GM12878 (cell line): ENCODE measurements at regions not wholly inside any gene's neighbourhood (a gene's known extent, or its start where the extent isn't known, plus 50 kb on each side); places are given as distances from the start of the nearest gene placed in this dataset.

Experiments used
- ATAC-seq: fragments of 200-7000 bp; cut with Tn5 transposase; 3 replicates; pipeline ENCODE4 v1.9.1; 2020; ENCODE audit warnings: mild to moderate bottlenecking, moderate library complexity
- BruUV-seq: library from RNA; stranded (reverse); fragments of 400-500 nt; replicated peaks from 2 replicates; lab custom pipeline; 2021; lab: Mats Ljungman, UMichigan
- CTCF ChIA-PET: fragments of 300-600 bp; sonication (Branson Sonifier 250); formaldehyde crosslinking; extraction: SDS; loops from one replicate; lab custom pipeline; 2021; ENCODE audit warnings: inconsistent platforms; lab: Yijun Ruan, JAX
- POLR2A ChIA-PET: fragments of 350-600 bp; formaldehyde crosslinking; extraction: SDS; loops from one replicate; lab custom pipeline; 2021; ENCODE audit warnings: inconsistent platforms; lab: Charles Lee
- RAD21 ChIA-PET: fragments of 300-600 bp; sonication (Branson Sonifier 250); formaldehyde crosslinking; loops from one replicate; lab custom pipeline; 2023; ENCODE audit warnings: antibody characterized with exemption; ENCODE audit not compliant: unreplicated experiment; lab: Charles Lee
- SMC1A ChIA-PET: fragments of 300-600 bp; sonication (Branson Sonifier 250); formaldehyde crosslinking; loops from one replicate; lab custom pipeline; 2023; ENCODE audit not compliant: unreplicated experiment, uncharacterized antibody; lab: Charles Lee
- DNase-seq: peaks from one replicate; pipeline ENCODE4 v3.0.0-alpha.2; 2011; ENCODE audit warnings: low read depth, low spot score
- FAIRE-seq: peaks from 3 replicates; lab custom pipeline; 2011; peaks lifted over from hg19 to GRCh38; lab: Jason Lieb, UNC
- H2AFZ ChIP-seq: 2 replicates; pipeline ENCODE4 v1.6.0; 2011; ENCODE audit warnings: low read depth, low read length, control low read depth; ENCODE audit not compliant: control insufficient read depth
- H3K27ac ChIP-seq: 2 replicates; pipeline ENCODE4 v1.5.1; 2011; ENCODE audit warnings: control low read depth; ENCODE audit not compliant: control insufficient read depth, insufficient read depth
- H3K27me3 ChIP-seq, 2 experiments: replicated peaks in 1 of 2; 2 replicates each; pipeline versions ENCODE4 v1.6.0 to v1.6.1; 2011; ENCODE audit warnings: low read length in 1 of 2; ENCODE audit not compliant: control insufficient read depth in 2 of 2, insufficient read depth in 2 of 2
- H3K36me3 ChIP-seq, 2 experiments: 2 replicates each; pipeline ENCODE4 v1.5.1; 2011; ENCODE audit warnings: low read length in 1 of 2; ENCODE audit not compliant: control insufficient read depth in 2 of 2, insufficient read depth in 2 of 2
- H3K4me1 ChIP-seq: 2 replicates; pipeline ENCODE4 v1.6.1; 2011; ENCODE audit warnings: mild to moderate bottlenecking, low read length, moderate library complexity, mixed read lengths; ENCODE audit not compliant: control insufficient read depth, insufficient read depth
- H3K4me2 ChIP-seq: 2 replicates; pipeline ENCODE4 v1.6.0; 2011; ENCODE audit warnings: control low read depth; ENCODE audit not compliant: control insufficient read depth, insufficient read depth
- H3K4me3 ChIP-seq: fragments of 200-600 bp; sonication (generic); 2 replicates; pipeline ENCODE4 v1.5.1; 2016
- H3K79me2 ChIP-seq: 2 replicates; pipeline ENCODE4 v1.6.0; 2011; ENCODE audit warnings: low read length; ENCODE audit not compliant: control insufficient read depth, insufficient read depth
- H3K9ac ChIP-seq: 2 replicates; pipeline ENCODE4 v1.8.0; 2011; ENCODE audit warnings: low read length, control low read depth, mixed read lengths; ENCODE audit not compliant: control insufficient read depth, insufficient read depth
- H3K9me3 ChIP-seq: replicated peaks from 3 replicates; pipeline ENCODE4 v1.5.1; 2011; ENCODE audit warnings: mild to moderate bottlenecking, low read length; ENCODE audit not compliant: control insufficient read depth, insufficient read depth
- H4K20me1 ChIP-seq: 2 replicates; pipeline ENCODE4 v1.6.0; 2011; ENCODE audit not compliant: control insufficient read depth, insufficient read depth
- ATF7 ChIP-seq: fragments of 450-650 bp; IDR thresholded peaks from 2 replicates; pipeline ENCODE4 v1.6.1; 2016; ENCODE audit warnings: low read depth, mild to moderate bottlenecking
- CBFB ChIP-seq: IDR thresholded peaks from 2 replicates; pipeline ENCODE4 v1.6.1; 2016; ENCODE audit warnings: antibody characterized with exemption, low read depth
- CHD1 ChIP-seq: IDR thresholded peaks from 2 replicates; pipeline ENCODE4 v1.6.1; 2012; ENCODE audit warnings: low read depth, low read length, improper control_type of control experiment
- ELK1 ChIP-seq: IDR thresholded peaks from 2 replicates; pipeline ENCODE4 v1.6.1; 2012; ENCODE audit warnings: low read depth, low read length, improper control_type of control experiment
- EP300 ChIP-seq, 2 experiments: fragments of 150-350 bp in 1 of 2; IDR thresholded peaks; 2 replicates each; pipeline ENCODE4 v1.6.1; 2011 to 2012; ENCODE audit warnings: low read depth in 2 of 2, low read length in 2 of 2, borderline replicate concordance in 1 of 2, improper control_type of control experiment in 1 of 2, inconsistent platforms in 1 of 2; ENCODE audit not compliant: control insufficient read depth in 1 of 2
- IKZF1 ChIP-seq: fragments of 450-650 bp; conservative IDR thresholded peaks from 2 replicates; pipeline ENCODE4 v1.6.1; 2017; ENCODE audit warnings: antibody characterized with exemption, mild to moderate bottlenecking
- MTA3 ChIP-seq: IDR thresholded peaks from 2 replicates; pipeline ENCODE4 v1.6.1; 2012; ENCODE audit warnings: low read length, inconsistent platforms, borderline replicate concordance
- NBN ChIP-seq: fragments of 450-650 bp; IDR thresholded peaks from 2 replicates; pipeline ENCODE4 v1.6.1; 2016
- NFIC ChIP-seq: IDR thresholded peaks from 2 replicates; pipeline ENCODE4 v1.6.1; 2012; ENCODE audit warnings: low read depth, mild to moderate bottlenecking, inconsistent platforms, low read length, moderate library complexity
- NR2C2 ChIP-seq: IDR thresholded peaks from 2 replicates; pipeline ENCODE4 v1.6.1; 2011; ENCODE audit warnings: borderline replicate concordance, low read depth; ENCODE audit not compliant: control insufficient read depth, insufficient read length
- REST ChIP-seq: IDR thresholded peaks from 2 replicates; pipeline ENCODE4 v1.6.1; 2012; ENCODE audit warnings: mild to moderate bottlenecking, low read depth, low read length
- RUNX3 ChIP-seq: IDR thresholded peaks from 2 replicates; pipeline ENCODE4 v1.6.1; 2012; ENCODE audit warnings: low read length, inconsistent platforms
- SIX5 ChIP-seq: IDR thresholded peaks from 2 replicates; pipeline ENCODE4 v1.6.1; 2011; ENCODE audit warnings: mild to moderate bottlenecking, low read depth, low read length, moderate library complexity; ENCODE audit not compliant: severe bottlenecking
- SREBF1 ChIP-seq: IDR thresholded peaks from 2 replicates; pipeline ENCODE4 v1.6.1; 2012; ENCODE audit warnings: mild to moderate bottlenecking, low read length
- TARDBP ChIP-seq: IDR thresholded peaks from 2 replicates; pipeline ENCODE4 v1.6.1; 2016; ENCODE audit warnings: borderline replicate concordance
- USF2 ChIP-seq: IDR thresholded peaks from 2 replicates; pipeline ENCODE4 v1.6.1; 2011; ENCODE audit warnings: low read depth, low read length, improper control_type of control experiment, borderline replicate concordance
- ZNF207 ChIP-seq: fragments of 450-650 bp; IDR thresholded peaks from 2 replicates; pipeline ENCODE4 v1.6.1; 2014; ENCODE audit warnings: antibody characterized with exemption, mild to moderate bottlenecking, borderline replicate concordance
- WGBS: methylation state at CpG from one replicate; pipeline ENCODE4 v1.1.6; 2016; ENCODE audit warnings: low lambda C conversion rate; ENCODE audit not compliant: insufficient replicate concordance, insufficient coverage; ENCODE audit errors: missing lambda C conversion rate; 5-methylcytosine and 5-hydroxymethylcytosine counted together
- in situ Hi-C: fragments of 300-500 bp; cut with MboI; formaldehyde crosslinking; loops from 9 replicates; pipeline ENCODE4 v1.14.3; 2018; ENCODE audit warnings: mixed read lengths
- intact Hi-C: fragments of 100-400 bp; cut with micrococcal nuclease; formaldehyde crosslinking; loops from one replicate; pipeline ENCODE4 v1.14.2; 2022; ENCODE audit not compliant: unreplicated experiment

GRCh38 chr11:71075116-71075720 is 177.2 kb downstream of the SHANK2 start:
- intact Hi-C loops: no loop called here

More at GRCh38 chr11:71075116-71075720, 177.2 kb downstream of the SHANK2 start:
- DNase-seq: no peak
- Histone ChIP-seq H4K20me1 (no peaks in the 10 kb centered on the region), H3K4me2 (no peak overlapping the region), H3K79me2 (no peaks in the 10 kb centered on the region), H3K9me3 (no peaks in the 10 kb centered on the region; the same call in 2 of the 3 replicates), H3K4me3 (no peak overlapping the region), H3K27ac (no peak overlapping the region), H3K27me3 (no peaks in the 10 kb centered on the region), H3K9ac (no peak overlapping the region), H3K4me1 (no peaks in the 10 kb centered on the region), H3K36me3 (no peaks in the 10 kb centered on the region), H2AFZ (no peak overlapping the region)
- in situ Hi-C loops: no loop called here
- ATAC-seq: no peak
- CTCF ChIA-PET: no interaction called here
- RAD21 ChIA-PET: no interaction called here
- TF ChIP-seq SIX5: no peak
- no peak for TF ChIP-seq ELK1
- no peak for TF ChIP-seq IKZF1
- no peak for TF ChIP-seq NR2C2
- no peak for TF ChIP-seq TARDBP
- TF ChIP-seq ATF7: no peak
- no peak for TF ChIP-seq ZNF207
- no peak for TF ChIP-seq EP300 (IDR thresholded peaks at IDR 0.05; ENCODE audit: borderline replicate concordance in 1 of 2, control insufficient read depth in 1 of 2, low read depth in 2 of 2, low read length in 2 of 2)
- TF ChIP-seq CHD1: no peak
- TF ChIP-seq REST: no peak
- TF ChIP-seq NBN: no peak
- no peak for TF ChIP-seq RUNX3
- no peak for TF ChIP-seq USF2
- no peak for TF ChIP-seq MTA3
- no peak for TF ChIP-seq SREBF1
- no peak for TF ChIP-seq CBFB
- TF ChIP-seq NFIC: no peak
- no peak for FAIRE-seq
- POLR2A ChIA-PET: no interaction called here
- 52% methylated on average over 14 of the region's 14 CpGs for WGBS
- BruUV-seq: no TSS peak
- SMC1A ChIA-PET: no interaction called here
